DOHH2 (cell line): ENCODE measurements at regions not wholly inside any gene's neighbourhood (a gene's known extent, or its start where the extent isn't known, plus 50 kb on each side); places are given as distances from the start of the nearest gene placed in this dataset.

ENCODE experiments used
- H3F3A ChIP-seq: fragments of 200-600 bp; sonication (generic), shearing (Covaris generic); 2 replicates; pipeline ENCODE4 v1.6.0; 2016; ENCODE audit warnings: antibody characterized with exemption, mild to moderate bottlenecking; ENCODE audit not compliant: control insufficient read depth, insufficient read depth
- H3K27ac ChIP-seq: fragments of 200-600 bp; sonication (generic); 2 replicates; pipeline ENCODE4 v1.5.1; 2014; ENCODE audit warnings: low read depth, mild to moderate bottlenecking, low read length, moderate library complexity
- H3K27me3 ChIP-seq: fragments of 200-600 bp; sonication (generic); 2 replicates; pipeline ENCODE4 v1.6.1; 2014; ENCODE audit warnings: mild to moderate bottlenecking, low read length, mixed read lengths; ENCODE audit not compliant: control insufficient read depth
- H3K36me3 ChIP-seq: fragments of 200-600 bp; sonication (generic); 2 replicates; pipeline ENCODE4 v1.6.1; 2014; ENCODE audit warnings: mild to moderate bottlenecking, low read length, moderate library complexity, mixed read lengths; ENCODE audit not compliant: control insufficient read depth
- H3K4me1 ChIP-seq: fragments of 200-600 bp; sonication (generic); 2 replicates; pipeline ENCODE4 v1.6.1; 2014; ENCODE audit warnings: mild to moderate bottlenecking, low read length, mixed read lengths; ENCODE audit not compliant: control insufficient read depth
- H3K4me2 ChIP-seq: fragments of 200-600 bp; sonication (generic); 2 replicates; pipeline ENCODE4 v1.6.0; 2014; ENCODE audit warnings: mild to moderate bottlenecking, low read length, moderate library complexity
- H3K4me3 ChIP-seq: fragments of 200-600 bp; sonication (generic); 2 replicates; pipeline ENCODE4 v1.5.1; 2014; ENCODE audit warnings: mild to moderate bottlenecking, low read length, mixed read lengths
- H3K79me2 ChIP-seq: fragments of 200-600 bp; sonication (generic); 2 replicates; pipeline ENCODE4 v1.6.1; 2014; ENCODE audit warnings: mild to moderate bottlenecking, low read length, mixed read lengths; ENCODE audit not compliant: control insufficient read depth
- H3K9me2 ChIP-seq: fragments of 200-600 bp; sonication (generic); replicated peaks from 2 replicates; pipeline ENCODE4 v1.6.1; 2014; ENCODE audit warnings: mild to moderate bottlenecking, low read length, mixed read lengths; ENCODE audit not compliant: control insufficient read depth
- H3K9me3 ChIP-seq: fragments of 200-600 bp; sonication (generic); 2 replicates; pipeline ENCODE4 v1.6.1; 2014; ENCODE audit warnings: antibody characterized with exemption, low read length, mixed read lengths; ENCODE audit not compliant: control insufficient read depth, insufficient read depth
- H4K20me1 ChIP-seq: fragments of 200-600 bp; sonication (generic); 2 replicates; pipeline ENCODE4 v1.6.0; 2014; ENCODE audit warnings: low read depth, mild to moderate bottlenecking, antibody characterized with exemption, low read length, moderate library complexity; ENCODE audit not compliant: control insufficient read depth, insufficient read depth
- EZH2phosphoT487 ChIP-seq: fragments of 200-600 bp; sonication (generic); IDR thresholded peaks from 2 replicates; pipeline ENCODE4 v1.6.1; 2017; ENCODE audit warnings: borderline replicate concordance, mild to moderate bottlenecking, antibody characterized with exemption, low read length, moderate library complexity, mixed read lengths
- TF ChIP-seq, protein P1 (sequence below): fragments of 200-600 bp; sonication (generic); IDR thresholded peaks from one replicate; pipeline ENCODE4 v1.5.1; 2014; ENCODE audit warnings: antibody characterized with exemption, mild to moderate bottlenecking, low read depth, low read length; ENCODE audit not compliant: poor library complexity, severe bottlenecking

DNA sequence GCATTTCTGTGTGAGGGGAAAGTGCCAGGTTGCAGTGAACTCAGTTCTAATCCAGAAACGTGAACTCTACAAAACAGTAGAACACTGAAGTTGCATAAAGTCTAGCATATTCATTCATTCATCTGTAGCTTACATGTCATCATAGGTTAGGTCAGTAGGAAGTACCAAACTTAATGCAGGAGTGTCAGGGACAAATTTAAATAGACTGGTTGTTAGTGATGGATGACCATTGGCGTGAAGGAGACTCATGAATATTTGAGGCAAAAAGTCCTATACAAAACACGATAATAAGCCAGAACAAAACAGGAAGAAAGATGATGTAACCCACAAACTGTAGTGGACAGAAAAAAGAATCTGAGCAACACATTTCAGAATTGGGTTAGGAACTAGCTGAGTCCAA is 592.8 kb upstream of the PCDH10 start:
- no peaks in the 10 kb centered on the region for H4K20me1 ChIP-seq
- no peaks in the 10 kb centered on the region for H3K4me1 ChIP-seq
- no peaks in the 10 kb centered on the region for H3K79me2 ChIP-seq
- H3K36me3 ChIP-seq, result no peaks in the 10 kb centered on the region
- H3K4me2 ChIP-seq, result no peak overlapping the region
- H3F3A ChIP-seq, result no peaks in the 10 kb centered on the region
- no peaks in the 10 kb centered on the region for H3K9me3 ChIP-seq
- no peaks in the 10 kb centered on the region for H3K9me2 ChIP-seq
- H3K27ac ChIP-seq, result no peak overlapping the region
- no peaks in the 10 kb centered on the region for H3K27me3 ChIP-seq
- no peak for TF ChIP-seq EZH2phosphoT487
- TF ChIP-seq, protein P1, sequence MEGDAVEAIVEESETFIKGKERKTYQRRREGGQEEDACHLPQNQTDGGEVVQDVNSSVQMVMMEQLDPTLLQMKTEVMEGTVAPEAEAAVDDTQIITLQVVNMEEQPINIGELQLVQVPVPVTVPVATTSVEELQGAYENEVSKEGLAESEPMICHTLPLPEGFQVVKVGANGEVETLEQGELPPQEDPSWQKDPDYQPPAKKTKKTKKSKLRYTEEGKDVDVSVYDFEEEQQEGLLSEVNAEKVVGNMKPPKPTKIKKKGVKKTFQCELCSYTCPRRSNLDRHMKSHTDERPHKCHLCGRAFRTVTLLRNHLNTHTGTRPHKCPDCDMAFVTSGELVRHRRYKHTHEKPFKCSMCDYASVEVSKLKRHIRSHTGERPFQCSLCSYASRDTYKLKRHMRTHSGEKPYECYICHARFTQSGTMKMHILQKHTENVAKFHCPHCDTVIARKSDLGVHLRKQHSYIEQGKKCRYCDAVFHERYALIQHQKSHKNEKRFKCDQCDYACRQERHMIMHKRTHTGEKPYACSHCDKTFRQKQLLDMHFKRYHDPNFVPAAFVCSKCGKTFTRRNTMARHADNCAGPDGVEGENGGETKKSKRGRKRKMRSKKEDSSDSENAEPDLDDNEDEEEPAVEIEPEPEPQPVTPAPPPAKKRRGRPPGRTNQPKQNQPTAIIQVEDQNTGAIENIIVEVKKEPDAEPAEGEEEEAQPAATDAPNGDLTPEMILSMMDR, result no peak
- H3K4me3 ChIP-seq, result no peak overlapping the region

DNA sequence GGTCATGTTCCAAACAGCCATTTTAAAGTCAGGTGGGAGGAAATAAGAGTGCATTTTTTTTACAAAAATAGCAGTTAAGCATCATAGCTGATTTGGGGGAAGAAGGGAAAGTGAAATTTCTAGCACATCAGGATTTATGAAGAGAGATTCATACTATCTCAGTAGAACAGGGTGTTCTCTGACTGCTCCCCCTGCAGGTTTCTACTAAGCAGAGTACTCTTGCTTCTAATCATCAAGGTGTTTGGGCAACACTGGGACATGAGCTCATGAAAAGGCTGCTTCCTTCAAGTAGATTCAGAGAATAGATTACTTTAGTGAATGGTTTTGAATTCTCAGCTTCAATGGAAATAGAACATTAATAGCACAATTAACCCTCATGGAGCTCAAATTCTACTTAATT is 591.4 kb upstream of the PCDH10 start:
- H3K4me1 ChIP-seq, result no peaks in the 10 kb centered on the region
- no peaks in the 10 kb centered on the region for H3K79me2 ChIP-seq
- no peaks in the 10 kb centered on the region for H3F3A ChIP-seq
- H3K4me2 ChIP-seq, result no peak overlapping the region
- H3K9me3 ChIP-seq, result no peaks in the 10 kb centered on the region
- H3K36me3 ChIP-seq, result no peaks in the 10 kb centered on the region
- no peaks in the 10 kb centered on the region for H3K9me2 ChIP-seq
- H3K27me3 ChIP-seq, result no peaks in the 10 kb centered on the region
- no peak overlapping the region for H3K27ac ChIP-seq
- TF ChIP-seq, protein P1, result no peak
- no peak for TF ChIP-seq EZH2phosphoT487
- H3K4me3 ChIP-seq, result no peak overlapping the region
- H4K20me1 ChIP-seq, result no peaks in the 10 kb centered on the region

DNA sequence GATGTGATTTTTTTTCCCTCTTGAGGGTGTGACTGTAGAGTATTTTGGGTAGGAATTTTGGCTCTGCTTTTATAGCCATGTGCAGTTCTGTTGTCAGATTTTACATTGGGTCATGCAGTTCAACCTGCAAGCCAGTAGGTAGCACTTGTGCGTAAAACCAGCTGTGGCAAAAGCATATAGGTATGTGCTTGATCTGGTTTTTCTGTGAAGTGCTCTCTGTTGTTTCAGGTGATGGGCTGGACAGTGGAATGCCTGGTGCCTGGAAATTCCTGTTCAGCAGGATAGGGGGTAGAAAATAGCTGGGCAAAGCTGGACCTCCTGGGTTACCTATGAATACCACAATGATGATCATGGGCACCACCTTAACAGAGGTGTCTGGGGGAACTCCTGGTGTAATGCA is 584.2 kb upstream of the PCDH10 start:
- no peaks in the 10 kb centered on the region for H3K9me2 ChIP-seq
- H4K20me1 ChIP-seq, result no peaks in the 10 kb centered on the region
- H3K4me1 ChIP-seq, result no peaks in the 10 kb centered on the region
- H3F3A ChIP-seq, result no peaks in the 10 kb centered on the region
- H3K4me2 ChIP-seq, result no peak overlapping the region
- no peaks in the 10 kb centered on the region for H3K9me3 ChIP-seq
- H3K79me2 ChIP-seq, result no peaks in the 10 kb centered on the region
- no peak overlapping the region for H3K4me3 ChIP-seq
- no peaks in the 10 kb centered on the region for H3K27me3 ChIP-seq
- TF ChIP-seq EZH2phosphoT487, result no peak
- TF ChIP-seq, protein P1, result no peak
- H3K27ac ChIP-seq, result no peak overlapping the region
- H3K36me3 ChIP-seq, result no peaks in the 10 kb centered on the region

DNA sequence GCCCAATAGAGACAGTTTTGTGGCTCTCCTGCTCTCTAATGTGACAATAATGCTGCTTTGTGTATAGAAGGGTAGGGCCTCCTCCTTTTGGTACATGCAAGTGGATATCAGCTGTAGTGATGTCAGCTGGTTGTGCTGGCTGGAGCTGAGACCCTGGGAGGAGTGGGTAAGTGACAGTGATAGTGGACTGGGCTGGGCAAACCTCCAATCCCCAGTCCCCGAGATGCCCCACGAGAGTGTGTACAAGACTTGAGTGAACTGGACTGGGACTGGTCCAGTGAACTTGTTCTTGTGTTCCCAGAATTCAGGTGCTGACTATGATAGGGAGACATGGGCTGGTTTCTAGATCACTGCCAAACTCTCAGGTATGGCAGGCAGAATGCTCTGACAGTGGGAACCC is 583.6 kb upstream of the PCDH10 start:
- Histone ChIP-seq H3K9me3 (no peaks in the 10 kb centered on the region), H3K36me3 (no peaks in the 10 kb centered on the region), H3K9me2 (no peaks in the 10 kb centered on the region), H3K27me3 (no peaks in the 10 kb centered on the region), H3K4me1 (no peaks in the 10 kb centered on the region), H3K4me3 (no peak overlapping the region), H3K27ac (no peak overlapping the region), H3K79me2 (no peaks in the 10 kb centered on the region), H4K20me1 (no peaks in the 10 kb centered on the region), H3K4me2 (no peak overlapping the region), H3F3A (no peaks in the 10 kb centered on the region)
- TF ChIP-seq EZH2phosphoT487, result no peak
- TF ChIP-seq, protein P1, result no peak
